ENCODE measurements at regions not wholly inside any gene's neighbourhood (a gene's known extent, or its start where the extent isn't known, plus 50 kb on each side); places are given as distances from the start of the nearest gene placed in this dataset.

DNA sequence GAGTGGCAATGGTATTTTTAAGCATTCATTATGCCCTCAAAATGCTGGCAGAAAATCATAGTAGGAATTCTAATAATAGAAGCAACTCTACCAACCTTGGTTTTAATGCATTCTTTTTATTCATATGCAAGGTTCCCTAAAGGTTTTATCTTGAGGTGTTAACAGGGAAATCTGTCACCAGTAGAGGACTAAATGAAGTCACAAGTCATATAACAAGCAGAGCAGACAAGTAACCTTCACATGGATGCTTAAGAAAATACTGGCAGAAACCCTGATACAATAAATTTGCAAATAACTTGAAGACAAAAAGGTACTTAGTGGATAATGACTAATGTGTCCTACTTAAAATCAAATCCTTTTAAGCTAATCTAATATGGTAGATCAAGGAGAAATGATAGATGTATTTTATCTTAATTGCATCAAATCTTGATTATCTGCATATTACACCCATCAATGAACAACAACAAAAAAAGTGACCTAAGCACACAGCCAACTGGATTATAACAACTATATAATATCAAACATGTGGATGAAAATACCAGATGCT lies 73.3 kb downstream of the RFC3 start:
- no peak for DNase-seq

- no peak for DNase-seq
These were observed 75.6 kb downstream of the RFC3 start for GRCh38 chr13:33893559-33893958.

DNA sequence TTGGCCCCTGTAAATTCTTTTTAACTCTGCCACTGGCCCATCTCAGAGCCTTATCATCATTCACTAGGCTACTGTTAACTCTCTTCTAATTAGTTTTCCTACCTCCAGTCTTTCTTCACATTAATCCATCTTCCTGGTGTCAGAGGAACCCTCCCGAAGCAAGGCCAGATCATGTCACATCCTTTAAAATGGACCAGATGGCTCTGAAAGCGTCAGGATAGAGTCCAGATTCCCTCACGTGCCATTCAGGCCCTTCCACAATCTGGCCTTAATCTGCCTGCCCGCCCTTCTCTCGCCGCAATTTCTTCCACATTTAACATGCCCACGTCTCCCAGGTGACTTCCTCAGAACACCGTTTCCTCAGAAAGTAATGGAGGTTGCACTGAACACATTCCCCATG lies 86.5 kb downstream of the RFC3 start:
- no peak for DNase-seq

- no peak for DNase-seq
These were observed 90.2 kb downstream of the RFC3 start for GRCh38 chr13:33908116-33908515.

DNA sequence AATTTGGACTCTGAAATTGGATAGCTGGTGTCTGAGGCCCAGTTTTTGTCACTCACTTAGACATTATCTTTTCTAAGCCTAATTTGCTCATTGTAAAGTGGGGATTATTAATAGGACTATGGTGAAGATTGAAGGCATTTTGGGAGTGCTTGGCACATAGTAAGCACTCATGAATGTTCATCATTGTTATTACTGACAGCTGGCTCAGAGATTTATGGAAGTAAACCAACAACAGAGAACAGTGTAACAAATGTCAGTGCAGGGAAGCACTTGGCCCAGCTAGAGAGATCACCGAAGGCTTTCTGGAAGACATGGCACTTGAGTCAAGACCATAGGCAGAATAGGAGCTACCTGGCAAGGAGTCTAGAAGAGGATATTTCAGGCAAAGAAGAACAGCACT lies 92.3 kb downstream of the RFC3 start:
- no peak for DNase-seq

DNA sequence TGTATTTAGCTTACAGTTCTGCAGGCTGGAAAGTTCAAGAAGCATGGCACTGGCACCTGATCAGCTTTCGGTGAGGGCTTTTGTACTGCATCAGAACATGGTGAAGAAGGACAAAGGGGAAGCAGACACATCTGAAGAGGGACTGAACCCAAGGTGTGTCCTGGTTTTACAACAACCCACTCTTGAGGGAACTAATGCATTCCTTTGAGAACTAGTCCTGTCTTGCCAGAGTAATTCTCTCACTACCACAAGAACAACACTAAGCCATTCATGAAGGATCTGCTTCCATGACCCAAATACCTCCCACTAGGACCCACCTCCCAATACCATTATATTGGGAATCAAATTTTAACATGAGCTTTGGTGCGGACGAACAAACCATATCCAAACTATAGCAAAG lies 93.6 kb downstream of the RFC3 start:
- DNase-seq = no peak

- no peak for DNase-seq
These were observed 95.9 kb downstream of the RFC3 start for GRCh38 chr13:33913829-33914228.

- DNase-seq = no peak
These were observed 99.2 kb downstream of the RFC3 start for GRCh38 chr13:33917190-33917589.

DNA sequence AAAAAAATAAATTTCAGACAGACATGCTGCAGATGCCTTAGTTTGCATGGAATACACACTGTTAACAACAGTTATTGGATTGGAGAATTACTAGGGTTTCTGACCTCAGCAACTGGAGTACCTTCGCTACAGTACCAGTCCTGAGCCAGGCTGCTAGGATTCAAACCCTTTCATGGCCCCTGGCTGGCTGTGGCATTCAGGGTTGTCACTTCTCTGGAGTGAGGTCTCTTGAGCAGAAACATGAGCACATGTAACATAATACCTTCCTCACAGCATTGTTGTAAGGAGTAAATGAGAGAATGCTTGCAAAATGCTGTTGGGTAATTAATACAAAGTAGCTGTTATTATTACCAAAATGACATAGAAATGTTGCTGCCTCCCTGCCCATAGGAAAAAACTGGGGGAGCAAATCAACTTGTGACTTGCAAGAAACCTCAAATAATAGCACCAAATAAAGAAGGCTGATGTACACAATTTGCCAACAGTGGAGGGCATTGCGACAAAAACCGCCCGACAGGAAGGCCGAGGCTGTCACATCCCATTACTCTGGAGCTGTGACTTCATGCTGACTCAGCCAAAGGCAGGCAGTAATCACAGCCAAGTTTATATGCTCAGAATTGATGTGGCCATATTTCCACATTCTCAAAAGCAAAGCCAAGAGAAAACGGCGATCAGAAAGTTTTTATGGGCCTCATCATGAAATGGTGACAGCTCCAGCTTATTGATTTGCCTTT lies 100.4 kb downstream of the RFC3 start:
- no peak for DNase-seq

- DNase-seq = no peak
These were observed 101.2 kb downstream of the RFC3 start for GRCh38 chr13:33919120-33919519.

GRCh38 chr13:33925563-33925962 lies 107.6 kb downstream of the RFC3 start:
- DNase-seq = no peak

DNA sequence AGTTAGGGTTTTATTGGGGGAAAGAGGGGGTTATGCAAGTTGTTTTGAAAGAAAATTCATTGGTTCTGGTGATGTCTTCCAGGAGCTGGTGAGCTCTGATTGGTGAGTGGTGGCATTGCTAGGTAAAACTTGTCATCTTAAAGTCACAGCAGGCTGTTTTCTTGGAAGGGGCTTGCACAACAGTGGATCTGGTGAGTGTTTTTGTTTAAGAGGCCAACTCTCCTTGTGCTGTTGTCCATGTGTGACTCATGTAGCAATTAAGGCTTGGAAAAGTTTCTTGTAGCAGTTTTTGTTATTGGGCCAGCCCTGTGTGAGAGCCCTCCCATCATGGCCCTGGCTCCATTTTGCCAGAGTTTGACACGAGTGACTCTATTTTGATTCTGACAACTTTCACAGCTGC lies 109.4 kb downstream of the RFC3 start:
- no peak for DNase-seq

GRCh38 chr13:33931397-33932311 lies 113.7 kb downstream of the RFC3 start:
- DNase-seq = no peak

- no peak for DNase-seq
These were observed 114.9 kb downstream of the RFC3 start for GRCh38 chr13:33932769-33933406.

GRCh38 chr13:33933810-33934209 lies 115.9 kb downstream of the RFC3 start:
- no peak for DNase-seq

DNA sequence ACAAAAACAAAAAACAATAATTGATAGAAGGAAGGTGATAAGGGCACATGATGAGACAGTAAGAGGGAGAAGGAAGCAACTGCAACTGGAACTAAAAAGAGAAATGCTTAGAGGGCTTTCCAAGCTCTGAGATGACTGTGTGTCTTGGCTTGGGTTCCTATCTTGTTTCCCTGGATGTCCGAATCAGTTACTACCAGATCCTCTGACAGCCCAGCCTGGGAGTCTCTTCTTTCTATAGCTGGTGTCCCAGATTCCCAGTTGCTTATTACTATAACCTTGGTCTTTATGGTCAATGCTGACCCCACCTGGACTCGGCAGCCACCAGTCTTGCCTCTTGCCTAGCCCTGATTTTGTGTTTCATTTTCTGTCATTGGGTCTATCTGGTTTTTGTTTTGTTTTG lies 116.4 kb downstream of the RFC3 start:
- no peak for DNase-seq

DNA sequence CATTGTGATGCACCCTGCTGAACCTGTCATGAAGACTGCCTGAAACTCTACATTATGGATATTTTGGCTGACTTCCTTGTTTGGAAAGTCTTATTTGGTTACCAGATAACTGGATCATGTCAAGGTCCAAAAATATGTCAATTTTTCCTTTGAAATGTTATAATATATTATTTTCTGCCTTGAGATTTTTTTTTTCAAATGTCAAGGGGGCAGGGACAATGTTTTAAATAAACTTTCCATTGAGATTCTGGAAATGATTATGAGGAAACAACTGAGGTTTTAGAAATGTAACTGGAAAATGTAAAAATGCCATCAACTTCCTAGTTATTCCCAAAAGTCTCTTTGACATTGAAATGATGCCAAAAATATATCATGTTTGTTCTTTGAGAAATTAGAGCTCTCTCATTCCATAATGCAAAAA lies 117.0 kb downstream of the RFC3 start:
- DNase-seq = no peak

- DNase-seq = no peak
These were observed 118.0 kb downstream of the RFC3 start for GRCh38 chr13:33935969-33936368.

DNA sequence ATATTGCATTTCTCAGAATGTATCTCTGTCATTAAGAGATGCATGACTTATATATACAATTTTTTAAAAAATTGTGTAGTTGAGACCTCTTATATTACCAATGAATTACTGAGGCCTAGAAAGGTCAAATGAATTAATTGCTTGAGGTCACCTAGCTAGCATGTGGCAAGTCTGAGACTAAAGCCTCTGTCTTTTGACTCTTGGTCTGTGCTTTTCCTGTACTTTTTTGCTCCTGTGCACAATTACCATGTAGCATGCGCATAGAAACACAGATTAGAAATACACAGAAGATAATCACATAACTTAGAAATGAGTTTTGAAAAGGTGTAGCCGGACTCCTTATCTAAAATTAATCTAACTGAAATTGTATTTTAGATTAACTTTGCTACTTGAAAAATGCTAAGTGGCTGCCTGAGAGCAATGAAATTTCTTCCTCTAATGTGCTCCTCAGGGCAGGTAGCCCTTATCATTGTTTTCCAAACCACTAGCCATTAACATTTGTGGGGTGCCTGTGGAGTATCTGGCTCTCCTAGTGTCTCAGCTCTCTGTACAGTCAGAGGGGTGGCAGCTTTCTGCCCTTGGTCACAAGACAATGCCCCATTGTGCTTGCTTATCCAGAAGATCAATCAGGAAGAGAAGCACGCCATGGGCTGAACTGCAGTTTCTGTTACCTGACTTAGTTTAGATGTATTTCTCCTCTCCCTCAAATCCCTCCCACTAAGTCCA lies 119.6 kb downstream of the RFC3 start:
- DNase-seq = no peak

GRCh38 chr13:33940256-33940655 lies 122.3 kb downstream of the RFC3 start:
- no peak for DNase-seq

GRCh38 chr13:33940898-33941297 lies 122.9 kb downstream of the RFC3 start:
- no peak for DNase-seq

GRCh38 chr13:33945477-33945876 lies 127.5 kb downstream of the RFC3 start:
- DNase-seq = no peak

DNA sequence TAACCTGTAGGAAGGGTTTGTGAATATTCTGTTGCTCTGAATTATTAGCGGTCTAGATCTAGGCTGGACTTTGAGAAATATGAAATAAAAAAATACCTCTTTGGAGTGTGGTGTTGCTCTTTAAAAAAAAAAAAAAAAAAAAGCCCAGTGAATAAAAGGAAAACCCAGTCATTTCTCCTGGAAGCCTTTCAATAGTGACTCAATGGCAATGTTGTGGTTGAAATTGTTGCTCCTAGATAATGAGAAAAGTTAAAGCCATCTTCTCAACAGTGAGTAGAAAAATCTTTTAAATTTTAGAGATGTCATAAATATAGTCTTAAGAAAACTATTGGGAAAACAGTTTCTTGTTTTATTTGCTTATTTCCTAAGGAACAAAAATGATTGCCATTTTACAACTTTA lies 135.3 kb downstream of the RFC3 start:
- DNase-seq = no peak
